Body of pancreas (tissue), 4 donors: ENCODE measurements at regions not wholly inside any gene's neighbourhood (a gene's known extent, or its start where the extent isn't known, plus 50 kb on each side); places are given as distances from the start of the nearest gene placed in this dataset.

Source experiments
- ATAC-seq: fragments of 150-250 bp; one replicate; pipeline ENCODE4 v1.9.1; 2016
- DNase-seq, 4 donors: peaks; one replicate each; pipeline ENCODE4 v3.0.0-alpha.2; 2019
- H3K27ac ChIP-seq, 4 donors: fragments of 200-600 bp; sonication (generic); 1 replicate in 3 of 4; 2 replicates in 1 of 4; pipeline versions ENCODE4 v1.5.1 to v1.6.1; 2016 to 2019; ENCODE audit warnings: mild to moderate bottlenecking in 1 of 4, mixed read lengths in 1 of 4, moderate library complexity in 1 of 4
- H3K27me3 ChIP-seq, 2 donors: fragments of 200-600 bp; sonication (generic); one replicate each; pipeline ENCODE4 v1.6.0; 2016; ENCODE audit warnings: mild to moderate bottlenecking in 1 of 2
- H3K36me3 ChIP-seq, 2 donors: fragments of 200-600 bp; sonication (generic); replicated peaks in 1 of 2; 2 replicates each; pipeline ENCODE4 v1.5.1; 2016; ENCODE audit warnings: low read depth in 2 of 2; ENCODE audit not compliant: insufficient read depth in 1 of 2
- H3K4me1 ChIP-seq: fragments of 200-600 bp; sonication (generic); one replicate; pipeline ENCODE4 v1.6.0; 2016
- H3K4me3 ChIP-seq, 2 donors: fragments of 200-600 bp; sonication (generic); 1 replicate in 1 of 2; 2 replicates in 1 of 2; pipeline ENCODE4 v1.5.1; 2016 to 2019
- H3K9me3 ChIP-seq, 3 donors: fragments of 200-600 bp; sonication (generic); 1 replicate in 2 of 3; 2 replicates in 1 of 3; pipeline ENCODE4 v1.5.1; 2016
- POLR2A ChIP-seq, 3 donors: fragments of 450-650 bp; IDR thresholded peaks; one replicate each; pipeline ENCODE4 v1.6.1; 2016; ENCODE audit warnings: antibody characterized with exemption in 3 of 3, mild to moderate bottlenecking in 2 of 3
- WGBS, 2 donors: methylation state at CpG; one replicate each; pipeline ENCODE4 v1.1.5; 2017; 5-methylcytosine and 5-hydroxymethylcytosine counted together
- intact Hi-C: fragments of 100-400 bp; cut with DNase I; formaldehyde crosslinking; loops from one replicate; pipeline ENCODE4 v1.15.1; 2023
- TF ChIP-seq, protein P1 (sequence below), 7 experiments: fragments of 450-650 bp in 4 of 7; fragments of 200-600 bp in 3 of 7; sonication (generic) in 3 of 7; IDR thresholded peaks; one replicate each; pipeline ENCODE4 v1.5.1; 2016 to 2019; ENCODE audit warnings: antibody characterized with exemption in 7 of 7

DNA sequence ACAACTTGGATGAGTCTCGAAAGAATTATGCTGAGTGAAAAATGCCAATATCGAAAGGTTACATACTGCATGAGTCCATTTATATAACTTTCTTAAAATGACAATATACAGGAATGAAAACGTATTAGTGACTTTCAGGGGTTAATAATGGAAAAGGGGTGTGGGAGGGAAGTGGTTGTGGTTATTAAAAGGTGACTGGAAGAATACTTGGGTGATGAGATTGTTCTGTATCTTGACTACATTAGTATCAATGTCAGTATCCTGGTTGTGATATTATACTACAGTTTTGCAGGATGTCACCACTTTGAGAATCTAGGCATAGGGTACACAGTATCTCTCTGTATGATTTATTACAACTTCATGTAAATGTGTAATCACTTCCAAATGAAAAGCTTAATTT lies 204.5 kb downstream of the DTHD1 start:
- Histone ChIP-seq H3K4me3 (no peak overlapping the region), H3K27me3 (no peaks in the 10 kb centered on the region), H3K27ac (no peak overlapping the region), H3K36me3 (no peaks in the 10 kb centered on the region), H3K9me3 (no peaks in the 10 kb centered on the region), H3K4me1 (no peaks in the 10 kb centered on the region)
- intact Hi-C loops = no loop called here
- WGBS, 2 donors = 69 to 70% methylated on average over 3 of the region's 3 CpGs
- DNase-seq (no peak), ATAC-seq (no peak)
- TF ChIP-seq POLR2A (IDR thresholded peaks at IDR 0.05) = no peak
- TF ChIP-seq, protein P1, sequence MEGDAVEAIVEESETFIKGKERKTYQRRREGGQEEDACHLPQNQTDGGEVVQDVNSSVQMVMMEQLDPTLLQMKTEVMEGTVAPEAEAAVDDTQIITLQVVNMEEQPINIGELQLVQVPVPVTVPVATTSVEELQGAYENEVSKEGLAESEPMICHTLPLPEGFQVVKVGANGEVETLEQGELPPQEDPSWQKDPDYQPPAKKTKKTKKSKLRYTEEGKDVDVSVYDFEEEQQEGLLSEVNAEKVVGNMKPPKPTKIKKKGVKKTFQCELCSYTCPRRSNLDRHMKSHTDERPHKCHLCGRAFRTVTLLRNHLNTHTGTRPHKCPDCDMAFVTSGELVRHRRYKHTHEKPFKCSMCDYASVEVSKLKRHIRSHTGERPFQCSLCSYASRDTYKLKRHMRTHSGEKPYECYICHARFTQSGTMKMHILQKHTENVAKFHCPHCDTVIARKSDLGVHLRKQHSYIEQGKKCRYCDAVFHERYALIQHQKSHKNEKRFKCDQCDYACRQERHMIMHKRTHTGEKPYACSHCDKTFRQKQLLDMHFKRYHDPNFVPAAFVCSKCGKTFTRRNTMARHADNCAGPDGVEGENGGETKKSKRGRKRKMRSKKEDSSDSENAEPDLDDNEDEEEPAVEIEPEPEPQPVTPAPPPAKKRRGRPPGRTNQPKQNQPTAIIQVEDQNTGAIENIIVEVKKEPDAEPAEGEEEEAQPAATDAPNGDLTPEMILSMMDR (IDR thresholded peaks at IDR 0.05) = no peak

DNA sequence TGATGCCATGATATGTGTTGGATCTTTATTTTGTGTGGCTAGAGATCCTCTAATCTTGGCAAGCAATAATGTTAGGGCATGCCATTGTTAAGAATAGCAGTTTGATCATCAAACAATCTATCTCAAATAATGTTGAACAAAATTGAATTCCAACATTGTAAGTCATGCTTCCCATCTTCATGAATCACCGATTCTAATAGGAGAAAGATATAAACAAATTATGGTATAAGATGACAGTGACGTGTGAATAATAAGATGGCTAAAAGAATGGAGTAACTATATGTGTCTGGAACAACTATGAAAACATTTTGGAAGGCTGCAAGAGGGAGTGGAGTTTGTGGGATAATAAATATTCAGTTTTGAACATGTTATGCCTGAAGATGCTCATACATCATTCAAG lies 208.4 kb downstream of the DTHD1 start:
- Histone ChIP-seq H3K27ac (no peak overlapping the region), H3K36me3 (no peaks in the 10 kb centered on the region), H3K9me3 (no peaks in the 10 kb centered on the region), H3K27me3 (no peaks in the 10 kb centered on the region), H3K4me3 (no peak overlapping the region), H3K4me1 (no peaks in the 10 kb centered on the region)
- intact Hi-C loops = no loop called here
- WGBS, 2 donors = 29 to 64% methylated on average over 2 of the region's 2 CpGs
- DNase-seq (no peak), ATAC-seq (no peak)
- TF ChIP-seq, protein P1 (IDR thresholded peaks at IDR 0.05) = no peak
- no peak for TF ChIP-seq POLR2A (IDR thresholded peaks at IDR 0.05)

DNA sequence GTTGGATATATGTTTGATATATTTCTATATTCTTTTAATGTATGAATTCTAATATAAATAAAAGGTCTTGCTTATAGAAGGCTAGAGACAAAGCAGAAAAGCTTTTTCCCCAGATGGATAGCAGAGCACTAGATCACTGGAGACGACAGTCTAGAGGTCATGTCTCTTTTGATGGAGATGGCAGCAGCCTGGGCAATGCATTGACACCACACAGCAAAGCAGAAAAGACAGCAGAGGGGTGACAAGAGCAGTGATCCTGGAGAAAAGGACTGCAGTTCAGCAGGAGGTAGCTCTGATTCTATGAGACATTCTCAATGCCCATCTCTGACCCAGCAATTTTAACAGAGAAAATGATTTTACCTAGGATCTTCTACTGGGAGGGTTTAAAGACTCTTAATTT lies 210.6 kb downstream of the DTHD1 start:
- DNase-seq (no peak), ATAC-seq (no peak)
- Histone ChIP-seq H3K4me1 (no peaks in the 10 kb centered on the region), H3K36me3 (no peaks in the 10 kb centered on the region), H3K27ac (no peak overlapping the region), H3K9me3 (no peaks in the 10 kb centered on the region), H3K27me3 (no peaks in the 10 kb centered on the region), H3K4me3 (no peak overlapping the region)
- intact Hi-C loops = no loop called here
- TF ChIP-seq, protein P1 (IDR thresholded peaks at IDR 0.05) = no peak
- TF ChIP-seq POLR2A (IDR thresholded peaks at IDR 0.05) = no peak
- 31 to 46% methylated on average over 1 of the region's 1 CpG for WGBS, 2 donors

DNA sequence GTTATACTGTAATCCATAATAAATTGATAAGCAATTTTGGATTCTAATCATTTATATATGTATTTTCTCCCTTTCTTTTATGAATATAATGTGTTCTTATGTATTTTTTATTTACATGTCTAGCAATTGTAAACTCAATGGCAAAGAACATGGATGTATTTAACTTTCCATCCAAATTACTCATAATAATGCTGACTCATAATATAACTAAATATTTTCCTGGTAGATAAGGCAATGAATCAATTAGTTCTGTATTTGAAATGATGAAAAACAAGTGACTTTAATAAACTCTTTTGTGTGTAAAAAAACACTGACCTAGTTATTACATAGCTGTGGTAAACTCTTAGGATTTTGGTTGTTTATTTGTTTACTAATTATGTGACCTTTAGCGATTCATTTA lies 211.2 kb downstream of the DTHD1 start:
- no peaks in the 10 kb centered on the region for H3K9me3 ChIP-seq
- no peaks in the 10 kb centered on the region for H3K27me3 ChIP-seq
- H3K27ac ChIP-seq = no peak overlapping the region
- DNase-seq (no peak), ATAC-seq (no peak)
- no peaks in the 10 kb centered on the region for H3K36me3 ChIP-seq
- 81 to 90% methylated on average over 1 of the region's 1 CpG for WGBS, 2 donors
- no peak overlapping the region for H3K4me3 ChIP-seq
- no peaks in the 10 kb centered on the region for H3K4me1 ChIP-seq
- intact Hi-C loops = no loop called here
- TF ChIP-seq POLR2A (IDR thresholded peaks at IDR 0.05) = no peak
- TF ChIP-seq, protein P1 (IDR thresholded peaks at IDR 0.05) = no peak

DNA sequence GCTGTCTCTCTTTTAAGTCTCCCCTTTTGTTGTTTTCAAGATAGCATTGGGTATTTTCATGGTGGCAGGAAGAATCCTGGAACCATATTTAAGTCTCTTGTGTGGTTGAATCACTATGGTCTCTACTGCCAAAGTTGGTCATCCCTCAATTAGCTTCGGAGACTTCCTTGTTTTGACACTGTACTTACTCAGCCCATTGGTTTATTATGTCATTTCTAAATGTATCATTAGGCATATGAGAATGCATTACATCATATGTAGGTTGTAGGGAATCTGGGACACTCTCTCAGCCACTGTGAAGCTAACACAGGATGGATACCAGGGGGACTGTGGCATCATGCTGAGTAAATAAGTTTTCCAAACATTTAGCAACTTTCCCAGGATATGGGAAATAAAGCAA lies 211.8 kb downstream of the DTHD1 start:
- Histone ChIP-seq H3K27ac (no peak overlapping the region), H3K4me1 (no peaks in the 10 kb centered on the region), H3K4me3 (no peak overlapping the region), H3K36me3 (no peaks in the 10 kb centered on the region), H3K27me3 (no peaks in the 10 kb centered on the region), H3K9me3 (no peaks in the 10 kb centered on the region)
- DNase-seq = no peak
- intact Hi-C loops = no loop called here
- ATAC-seq = no peak
- WGBS, 2 donors = 53 to 67% methylated on average over 1 of the region's 1 CpG
- no peak for TF ChIP-seq POLR2A (IDR thresholded peaks at IDR 0.05)
